H9 (cell line): ENCODE measurements at regions not wholly inside any gene's neighbourhood (a gene's known extent, or its start where the extent isn't known, plus 50 kb on each side); places are given as distances from the start of the nearest gene placed in this dataset.

Experiments
- DNase-seq: peaks from one replicate; pipeline ENCODE4 v3.0.0-alpha.2; 2017
- H2AFZ ChIP-seq: one replicate; pipeline ENCODE4 v1.6.1; 2013; ENCODE audit warnings: mild to moderate bottlenecking, low read length, control low read depth, moderate library complexity
- H2AK5ac ChIP-seq: 2 replicates; pipeline ENCODE4 v1.6.1; 2013; ENCODE audit warnings: low read length, control low read depth, mixed read lengths; ENCODE audit not compliant: insufficient read length
- H2BK120ac ChIP-seq: one replicate; pipeline ENCODE4 v1.6.1; 2013; ENCODE audit warnings: low read depth, mild to moderate bottlenecking, low read length, control low read depth, inconsistent platforms; ENCODE audit not compliant: poor library complexity, severe bottlenecking
- H2BK12ac ChIP-seq: 2 replicates; pipeline ENCODE4 v1.6.1; 2013; ENCODE audit warnings: low read length, control low read depth, mixed read lengths, low read depth; ENCODE audit not compliant: insufficient read length
- H2BK15ac ChIP-seq: 2 replicates; pipeline ENCODE4 v1.6.1; 2013; ENCODE audit warnings: low read depth, low read length, control low read depth
- H2BK20ac ChIP-seq: one replicate; pipeline ENCODE4 v1.6.1; 2013; ENCODE audit warnings: low read depth, mild to moderate bottlenecking, low read length, control low read depth, inconsistent platforms; ENCODE audit not compliant: poor library complexity, severe bottlenecking
- H2BK5ac ChIP-seq: 2 replicates; pipeline ENCODE4 v1.6.1; 2013; ENCODE audit warnings: low read length, control low read depth, mixed read lengths; ENCODE audit not compliant: insufficient read length
- H3K14ac ChIP-seq: 2 replicates; pipeline ENCODE4 v1.6.1; 2013; ENCODE audit warnings: low read length, control low read depth; ENCODE audit not compliant: insufficient read depth
- H3K18ac ChIP-seq: 2 replicates; pipeline ENCODE4 v1.6.1; 2013; ENCODE audit warnings: low read depth, mild to moderate bottlenecking, mixed read lengths, low read length, control low read depth; ENCODE audit not compliant: insufficient read length
- H3K23ac ChIP-seq: 2 replicates; pipeline ENCODE4 v1.6.1; 2013; ENCODE audit warnings: low read length, control low read depth, mixed read lengths, low read depth; ENCODE audit not compliant: insufficient read length
- H3K23me2 ChIP-seq: 2 replicates; pipeline ENCODE4 v1.6.1; 2013; ENCODE audit warnings: low read depth, mild to moderate bottlenecking, mixed read lengths, low read length, control low read depth; ENCODE audit not compliant: insufficient read length, poor library complexity, severe bottlenecking
- H3K27ac ChIP-seq: 2 replicates; pipeline ENCODE4 v1.5.1; 2013; ENCODE audit warnings: low read length, control low read depth, mixed read lengths, low read depth; ENCODE audit not compliant: insufficient read length
- H3K27me3 ChIP-seq: 2 replicates; pipeline ENCODE4 v1.6.1; 2013; ENCODE audit warnings: low read length, control low read depth, inconsistent platforms; ENCODE audit not compliant: insufficient read depth
- H3K4ac ChIP-seq: 2 replicates; pipeline ENCODE4 v1.6.1; 2013; ENCODE audit warnings: low read depth, mild to moderate bottlenecking, control low read depth, inconsistent platforms, low read length, moderate library complexity
- H3K4me1 ChIP-seq: 2 replicates; pipeline ENCODE4 v1.6.1; 2013; ENCODE audit warnings: low read length, control low read depth, inconsistent platforms; ENCODE audit not compliant: insufficient read depth
- H3K4me2 ChIP-seq: 2 replicates; pipeline ENCODE4 v1.6.1; 2013; ENCODE audit warnings: low read length, control low read depth, mixed read lengths; ENCODE audit not compliant: insufficient read length, insufficient read depth
- H3K56ac ChIP-seq: 2 replicates; pipeline ENCODE4 v1.6.1; 2013; ENCODE audit warnings: low read depth, mild to moderate bottlenecking, mixed read lengths, low read length, control low read depth; ENCODE audit not compliant: insufficient read length
- H3K79me1 ChIP-seq: 2 replicates; pipeline ENCODE4 v1.6.1; 2013; ENCODE audit warnings: low read depth, mild to moderate bottlenecking, moderate library complexity, low read length, control low read depth, inconsistent platforms; ENCODE audit not compliant: insufficient read depth, poor library complexity, severe bottlenecking
- H3K79me2 ChIP-seq: 2 replicates; pipeline ENCODE4 v1.6.1; 2013; ENCODE audit warnings: low read length, control low read depth, inconsistent platforms; ENCODE audit not compliant: insufficient read depth
- H3K9ac ChIP-seq: 2 replicates; pipeline ENCODE4 v1.6.1; 2013; ENCODE audit warnings: low read length, control low read depth, mixed read lengths; ENCODE audit not compliant: insufficient read length; ENCODE audit errors: extremely low read depth
- H3K9me3 ChIP-seq: one replicate; pipeline ENCODE4 v1.6.1; 2013; ENCODE audit warnings: low read depth, low read length, inconsistent platforms; ENCODE audit not compliant: control insufficient read depth
- H3T11ph ChIP-seq: one replicate; pipeline ENCODE4 v1.6.1; 2013; ENCODE audit warnings: mild to moderate bottlenecking, low read length, control low read depth, inconsistent platforms
- H4K20me1 ChIP-seq: one replicate; pipeline ENCODE4 v1.6.1; 2013; ENCODE audit not compliant: control insufficient read depth, insufficient read length, insufficient read depth
- H4K5ac ChIP-seq: 2 replicates; pipeline ENCODE4 v1.6.1; 2013; ENCODE audit warnings: low read depth, mild to moderate bottlenecking, mixed read lengths, low read length, control low read depth; ENCODE audit not compliant: insufficient read length
- H4K8ac ChIP-seq: replicated peaks from 2 replicates; pipeline ENCODE4 v1.6.1; 2013; ENCODE audit warnings: low read length, control low read depth, mixed read lengths, low read depth; ENCODE audit not compliant: insufficient read length
- H4K91ac ChIP-seq: 2 replicates; pipeline ENCODE4 v1.6.1; 2013; ENCODE audit warnings: low read depth, mild to moderate bottlenecking, moderate library complexity, mixed read lengths, low read length, control low read depth; ENCODE audit not compliant: insufficient read length
- H3K27ac Mint-ChIP-seq, 3 experiments: 2 replicates in 2 of 3; 3 replicates in 1 of 3; pipeline ENCODE4 v1.8.0; 2020 to 2021; ENCODE audit warnings: mixed read lengths in 3 of 3, mild to moderate bottlenecking in 1 of 3, moderate library complexity in 1 of 3
- H3K27me3 Mint-ChIP-seq: 2 replicates; pipeline ENCODE4 v1.8.0; 2021; ENCODE audit warnings: low read depth, mild to moderate bottlenecking, moderate library complexity, mixed read lengths
- H3K36me3 Mint-ChIP-seq, 3 experiments: 2 replicates in 2 of 3; 3 replicates in 1 of 3; pipeline ENCODE4 v1.8.0; 2020 to 2021; ENCODE audit warnings: low read depth in 3 of 3, mixed read lengths in 3 of 3; ENCODE audit not compliant: insufficient read depth in 1 of 3
- H3K4me1 Mint-ChIP-seq, 2 experiments: 2 replicates each; pipeline ENCODE4 v1.8.0; 2020; ENCODE audit warnings: mixed read lengths in 2 of 2
- H3K4me3 Mint-ChIP-seq, 2 experiments: 2 replicates in 1 of 2; 3 replicates in 1 of 2; pipeline ENCODE4 v1.8.0; 2020 to 2021; ENCODE audit warnings: mild to moderate bottlenecking in 2 of 2, mixed read lengths in 2 of 2, moderate library complexity in 1 of 2
- H3K9me3 Mint-ChIP-seq, 2 experiments: 2 replicates in 1 of 2; 3 replicates in 1 of 2; pipeline ENCODE4 v1.8.0; 2020; ENCODE audit warnings: mild to moderate bottlenecking in 2 of 2, mixed read lengths in 2 of 2, moderate library complexity in 1 of 2
- WGBS: extraction: QIAGEN DNeasy Blood & Tissue Kit; methylation state at CpG from one replicate; pipeline ENCODE4 v1.1.7; 2013; ENCODE audit warnings: missing lambda C conversion rate, low lambda C conversion rate, mixed read lengths; ENCODE audit not compliant: insufficient read length; ENCODE audit errors: extremely low coverage; 5-methylcytosine and 5-hydroxymethylcytosine counted together
- TF ChIP-seq, protein P1 (sequence below): fragments of 200-600 bp; sonication (generic); conservative IDR thresholded peaks from 3 replicates; pipeline ENCODE4 v1.8.0; 2021; ENCODE audit warnings: antibody characterized with exemption, mild to moderate bottlenecking

DNA sequence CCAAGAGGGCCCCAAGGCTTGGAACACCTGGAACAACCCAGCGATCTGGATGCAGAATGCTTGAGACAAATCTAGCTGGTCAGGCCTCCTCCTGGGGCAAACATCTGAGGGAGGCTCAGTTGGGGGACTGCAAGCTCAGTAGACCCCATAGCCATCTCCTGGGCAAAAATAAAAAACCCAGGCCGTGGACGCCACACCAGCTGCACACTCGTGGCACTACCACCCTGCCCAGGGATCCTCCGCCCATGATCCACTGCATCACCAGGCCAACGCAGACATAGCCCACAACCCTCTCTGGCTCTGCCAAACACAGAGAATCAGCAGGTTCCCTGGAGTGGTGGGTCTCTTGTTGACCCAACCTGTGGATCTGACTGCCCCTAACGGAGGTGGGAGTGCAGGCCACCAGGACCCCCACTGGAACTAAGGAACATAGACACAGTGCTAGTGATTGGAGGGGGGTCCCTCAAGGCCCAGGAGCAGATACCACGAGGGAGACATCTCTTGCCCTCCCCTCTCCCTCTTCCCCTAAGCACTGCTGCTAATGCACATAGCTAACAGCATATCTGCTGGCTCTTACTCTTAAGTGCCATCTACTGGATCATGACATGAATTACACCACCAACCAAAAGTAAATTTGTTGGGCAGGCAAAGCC, 147.2 kb downstream of the CHD1L start:
- Histone ChIP-seq H4K91ac (no peak overlapping the region), H3K4me2 (no peak overlapping the region), H3K23ac (no peak overlapping the region), H2BK5ac (no peak overlapping the region), H3K14ac (no peak overlapping the region), H2BK120ac (no peak overlapping the region), H3K9me3 (no peaks in the 10 kb centered on the region), H3K79me1 (no peaks in the 10 kb centered on the region), H4K20me1 (no peaks in the 10 kb centered on the region), H3K4ac (no peak overlapping the region), H3K4me1 (no peaks in the 10 kb centered on the region), H3T11ph (no peak overlapping the region), H2BK15ac (no peak overlapping the region), H2BK12ac (no peak overlapping the region), H2AFZ (no peak overlapping the region), H3K79me2 (no peaks in the 10 kb centered on the region), H3K27me3 (no peaks in the 10 kb centered on the region), H2AK5ac (no peak overlapping the region), H3K23me2 (no peaks in the 10 kb centered on the region), H4K5ac (no peak overlapping the region), H3K27ac (no peak overlapping the region), H2BK20ac (no peak overlapping the region), H3K9ac (no peak overlapping the region), H4K8ac (no peak overlapping the region), H3K18ac (no peak overlapping the region), H3K56ac (no peak overlapping the region)
- Mint-ChIP-seq H3K9me3 (peaks cover 8% of the 10 kb centered on the region in 2 experiments; a peak in 4 of 5 replicates), H3K27me3 (peaks cover 3% of the 10 kb centered on the region), H3K36me3 (no peaks in the 10 kb centered on the region; a peak in 1 of 7 replicates), H3K4me3 (no peak overlapping the region), H3K4me1 (peaks cover 7 to 12% of the 10 kb centered on the region in 2 experiments), H3K27ac (peak overlapping the region in 1 of 3 experiments; percentile 56; a peak in 1 of 7 replicates)
- TF ChIP-seq, protein P1, sequence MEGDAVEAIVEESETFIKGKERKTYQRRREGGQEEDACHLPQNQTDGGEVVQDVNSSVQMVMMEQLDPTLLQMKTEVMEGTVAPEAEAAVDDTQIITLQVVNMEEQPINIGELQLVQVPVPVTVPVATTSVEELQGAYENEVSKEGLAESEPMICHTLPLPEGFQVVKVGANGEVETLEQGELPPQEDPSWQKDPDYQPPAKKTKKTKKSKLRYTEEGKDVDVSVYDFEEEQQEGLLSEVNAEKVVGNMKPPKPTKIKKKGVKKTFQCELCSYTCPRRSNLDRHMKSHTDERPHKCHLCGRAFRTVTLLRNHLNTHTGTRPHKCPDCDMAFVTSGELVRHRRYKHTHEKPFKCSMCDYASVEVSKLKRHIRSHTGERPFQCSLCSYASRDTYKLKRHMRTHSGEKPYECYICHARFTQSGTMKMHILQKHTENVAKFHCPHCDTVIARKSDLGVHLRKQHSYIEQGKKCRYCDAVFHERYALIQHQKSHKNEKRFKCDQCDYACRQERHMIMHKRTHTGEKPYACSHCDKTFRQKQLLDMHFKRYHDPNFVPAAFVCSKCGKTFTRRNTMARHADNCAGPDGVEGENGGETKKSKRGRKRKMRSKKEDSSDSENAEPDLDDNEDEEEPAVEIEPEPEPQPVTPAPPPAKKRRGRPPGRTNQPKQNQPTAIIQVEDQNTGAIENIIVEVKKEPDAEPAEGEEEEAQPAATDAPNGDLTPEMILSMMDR = peak; percentile 81
- peak; percentile 49 for DNase-seq
- no CpG with 5 or more reads among the region's 8 CpGs for WGBS
